HG02840 (cell line): ENCODE measurements at regions not wholly inside any gene's neighbourhood (a gene's known extent, or its start where the extent isn't known, plus 50 kb on each side); places are given as distances from the start of the nearest gene placed in this dataset.

Experiments used
- ATAC-seq: cut with Tn5 transposase; IDR thresholded peaks from one replicate; pipeline ENCODE4 v1.9.1; 2021; ENCODE audit warnings: mild to moderate bottlenecking, moderate library complexity, moderate number of reproducible peaks; ENCODE audit not compliant: unreplicated experiment, low FRiP score

DNA sequence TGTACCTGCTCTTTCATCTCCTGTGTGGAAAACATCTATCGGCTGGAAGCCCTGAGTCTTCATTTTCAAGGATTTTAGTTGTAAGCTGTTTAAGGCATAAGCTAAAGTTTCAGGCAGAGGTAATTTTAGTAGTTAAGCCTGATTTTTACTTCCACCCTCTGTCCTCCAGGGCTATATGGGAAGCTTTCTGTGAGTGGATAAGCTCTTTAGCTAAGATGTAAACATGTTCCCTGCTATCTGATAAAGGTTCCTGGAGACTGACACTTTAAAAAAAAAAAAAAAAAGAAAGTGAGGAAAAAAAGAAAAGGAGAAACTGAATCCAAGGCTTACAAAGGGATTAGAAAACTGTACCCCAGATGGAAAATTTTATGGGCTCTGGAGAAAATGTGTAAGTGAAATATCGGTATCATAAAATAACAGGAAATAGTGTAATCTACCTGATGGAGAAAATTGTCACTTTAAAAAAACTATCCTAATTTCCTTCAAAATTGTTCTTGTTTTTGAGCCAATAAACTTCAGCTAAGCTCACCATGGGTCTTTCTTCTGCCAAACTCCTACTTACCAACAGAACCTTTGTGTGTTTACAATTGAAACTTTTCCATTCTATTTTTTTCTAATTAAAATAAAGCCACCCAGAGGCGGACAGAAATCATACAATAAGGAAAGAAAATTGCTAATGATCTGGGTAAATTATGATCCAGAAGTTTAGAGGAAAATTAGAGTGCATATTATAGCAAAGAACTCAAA, 180.5 kb downstream of the TGFB2 start:
- ATAC-seq = no peak

GRCh38 chr1:218526198-218526580, 181.1 kb downstream of the TGFB2 start:
- ATAC-seq = no peak

DNA sequence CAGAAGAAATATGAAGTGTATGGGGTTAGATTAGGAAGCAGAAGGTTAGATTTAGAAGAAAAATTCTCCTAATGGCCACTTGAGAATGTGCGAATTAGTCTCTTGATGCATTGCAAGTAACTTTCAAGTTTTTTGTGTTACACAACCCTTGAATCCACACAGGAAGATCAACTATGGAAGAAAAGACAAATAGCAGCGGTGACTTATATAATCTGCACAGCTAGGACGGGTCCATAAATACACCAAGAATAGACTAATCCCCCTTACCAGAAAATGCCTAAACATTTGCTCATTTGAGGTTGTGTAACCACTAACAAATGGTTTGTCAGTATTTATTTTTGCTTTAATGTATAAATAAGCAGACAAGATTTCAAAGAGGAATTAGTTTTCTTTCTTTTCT, 182.6 kb downstream of the TGFB2 start:
- ATAC-seq = no peak

GRCh38 chr1:218529646-218530300, 184.6 kb downstream of the TGFB2 start:
- no peak for ATAC-seq

DNA sequence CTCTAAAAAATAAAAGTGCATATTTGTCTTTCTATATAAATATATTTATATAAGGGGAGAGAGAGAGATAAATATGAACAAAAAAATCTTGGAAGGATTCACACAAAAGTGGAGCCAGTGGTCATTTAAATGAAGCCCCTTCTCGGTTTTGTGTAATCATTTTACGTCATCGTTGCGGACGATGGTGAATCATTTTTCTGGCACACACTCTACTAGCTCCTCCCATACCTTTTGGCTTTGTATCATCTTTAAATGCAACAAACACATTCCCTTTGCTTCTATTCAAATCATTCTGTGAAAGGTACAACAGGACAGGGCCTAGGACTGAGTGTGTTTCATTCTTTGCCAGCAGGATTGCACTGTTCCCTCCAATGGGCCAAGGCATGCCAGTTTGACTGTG, 186.8 kb downstream of the TGFB2 start:
- ATAC-seq = no peak

DNA sequence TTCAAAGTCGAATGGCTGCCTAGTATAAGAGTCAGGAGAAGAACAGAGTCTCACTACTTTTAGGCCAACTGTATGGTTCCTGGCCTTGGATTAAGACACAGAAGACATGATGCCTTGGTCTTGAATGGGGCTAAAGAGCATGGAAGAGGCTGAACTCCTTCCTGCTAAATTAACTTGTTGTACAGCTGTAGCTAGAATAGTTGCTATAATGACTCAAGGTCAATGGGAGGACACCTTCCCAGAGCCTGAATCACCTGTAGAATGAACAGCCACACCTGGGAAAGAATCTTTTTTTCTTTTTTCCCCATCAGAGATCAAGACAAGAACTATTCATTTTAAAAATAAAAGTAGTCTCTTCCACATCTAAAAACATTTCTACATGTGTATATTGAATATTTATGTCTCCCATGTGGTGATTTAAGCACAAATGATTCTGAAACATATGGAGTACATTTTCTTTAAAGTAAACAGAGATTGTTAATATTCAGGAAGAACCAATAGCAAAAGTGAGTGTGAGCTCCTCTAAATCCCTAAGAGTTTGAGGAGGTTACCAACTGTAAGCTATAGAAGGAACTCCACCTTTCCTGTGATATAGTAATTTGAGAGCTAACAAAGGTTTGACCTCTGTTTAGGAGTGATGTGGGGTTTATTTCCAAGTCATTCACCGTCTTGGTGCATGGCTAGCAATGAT, 191.3 kb downstream of the TGFB2 start:
- ATAC-seq = no peak

GRCh38 chr1:218537122-218537913, 192.2 kb downstream of the TGFB2 start:
- no peak for ATAC-seq

GRCh38 chr1:218538341-218538740, 193.2 kb downstream of the TGFB2 start:
- no peak for ATAC-seq

DNA sequence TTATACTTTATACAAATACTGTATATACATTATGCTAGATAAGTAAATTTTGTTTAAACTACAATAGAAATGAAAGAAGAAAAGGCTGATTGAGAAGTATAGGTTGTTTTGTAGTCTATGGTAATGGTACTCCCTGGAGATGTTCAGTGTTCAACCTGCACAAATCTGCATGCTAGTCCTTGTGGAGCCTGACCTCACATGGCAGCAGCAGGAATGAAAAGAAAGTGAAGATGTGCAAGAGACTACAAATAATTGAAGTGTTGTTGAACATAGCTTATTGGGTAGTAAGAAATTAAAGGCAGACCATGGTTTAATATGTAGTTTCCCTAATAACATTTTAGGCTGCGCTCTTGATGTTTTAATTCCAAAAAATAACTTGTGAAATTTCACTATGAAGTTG, 201.2 kb downstream of the TGFB2 start:
- no peak for ATAC-seq

DNA sequence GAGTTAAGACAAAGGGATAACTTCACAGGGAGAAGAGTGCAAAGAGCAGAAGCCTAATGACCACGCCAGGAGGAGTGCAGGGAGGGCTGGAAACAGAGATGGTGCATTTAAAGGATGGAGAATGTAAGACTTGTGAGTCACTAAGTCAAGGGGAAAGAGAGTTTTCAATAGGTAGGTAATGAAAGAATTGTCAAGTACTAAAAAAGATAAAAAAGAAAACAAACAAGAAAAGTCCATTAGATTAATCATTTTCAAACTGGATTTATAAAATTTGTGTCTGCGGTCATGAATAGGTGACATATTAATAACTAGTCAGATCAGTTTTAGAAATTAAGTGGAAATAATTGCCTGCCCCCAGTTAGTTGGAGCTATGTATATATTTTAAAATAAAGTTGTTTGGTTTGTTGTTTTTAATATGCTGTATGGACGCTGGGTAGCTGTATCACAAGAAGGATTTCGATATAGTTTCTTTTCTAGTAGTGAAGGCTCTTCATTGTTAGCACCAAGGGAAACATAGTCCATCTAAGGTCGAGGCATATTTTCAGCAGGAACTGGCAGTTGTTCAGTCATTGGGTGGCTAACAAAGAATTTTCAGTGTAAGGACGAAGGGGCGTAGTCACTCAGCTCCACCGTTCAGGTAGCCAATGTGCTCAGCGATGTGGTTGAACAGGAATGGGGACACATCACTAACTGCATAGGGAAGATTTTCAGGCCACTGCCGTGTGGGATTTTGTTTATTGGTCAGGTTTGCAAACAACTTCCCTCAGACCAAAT, 203.0 kb downstream of the TGFB2 start:
- ATAC-seq = no peak

DNA sequence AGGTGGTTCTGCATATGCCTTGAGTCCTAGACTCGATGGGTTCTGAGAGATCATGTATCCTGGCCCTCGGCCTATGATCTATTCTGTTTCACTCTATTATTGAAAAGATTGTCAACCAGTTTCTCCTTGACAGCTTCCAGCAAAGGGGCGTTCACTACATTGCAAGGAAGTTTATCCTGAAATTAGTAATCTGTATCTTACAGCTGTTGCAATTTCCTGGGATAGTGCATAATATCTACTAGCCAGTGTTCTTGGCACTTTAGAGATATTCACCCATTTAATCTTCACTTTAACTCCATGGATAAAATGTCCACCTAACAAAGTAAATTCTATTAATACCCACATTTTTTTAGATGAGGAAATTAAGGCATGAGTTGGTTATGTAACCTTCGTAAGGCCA, 203.6 kb downstream of the TGFB2 start:
- no peak for ATAC-seq

- ATAC-seq = no peak
Measured at GRCh38 chr1:218553197-218553596, 208.1 kb downstream of the TGFB2 start.

DNA sequence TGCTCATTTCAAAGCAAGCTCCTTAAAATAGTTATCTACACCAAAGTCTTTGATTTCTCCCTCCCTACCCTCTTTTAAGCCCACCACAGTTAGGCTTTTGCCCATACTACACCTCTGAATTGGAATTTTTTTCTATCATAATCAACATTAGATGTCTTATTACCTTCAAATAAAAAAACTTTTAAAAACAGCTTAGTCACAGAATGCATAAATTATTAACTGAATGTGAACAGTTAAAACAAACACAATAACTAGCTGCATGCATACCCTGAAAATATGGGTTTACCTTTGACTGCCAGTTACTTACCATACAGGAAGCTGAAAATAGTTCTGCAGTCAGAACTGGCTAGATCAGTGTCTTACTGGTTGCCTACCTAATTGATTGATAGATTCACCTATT, 210.9 kb downstream of the TGFB2 start:
- no peak for ATAC-seq

GRCh38 chr1:218557731-218558130, 212.6 kb downstream of the TGFB2 start:
- ATAC-seq = no peak

DNA sequence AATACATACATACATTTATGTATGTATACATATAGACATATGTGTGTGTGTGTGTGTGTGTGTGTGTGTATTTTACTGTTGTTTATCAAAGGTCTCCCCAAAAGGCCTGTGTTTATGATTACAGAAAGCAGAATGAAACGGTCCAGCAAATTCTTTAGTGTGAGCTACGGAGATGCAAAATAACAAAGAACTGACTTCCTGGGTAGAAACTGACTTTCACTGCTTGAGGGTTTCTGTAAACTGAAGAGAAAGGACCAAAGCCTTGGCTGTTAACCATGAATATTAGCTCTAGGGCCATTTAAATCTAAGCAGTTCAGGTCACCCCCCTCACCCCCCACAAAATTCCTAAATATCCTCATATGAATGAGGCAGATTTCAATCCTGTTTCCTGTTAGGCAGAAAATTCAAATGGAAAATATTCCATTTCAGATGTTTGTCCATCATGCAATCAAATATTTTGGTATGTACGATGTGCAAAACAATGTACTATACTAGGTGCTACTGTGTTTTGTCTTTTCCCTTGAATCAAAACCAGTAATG, 213.2 kb downstream of the TGFB2 start:
- no peak for ATAC-seq

DNA sequence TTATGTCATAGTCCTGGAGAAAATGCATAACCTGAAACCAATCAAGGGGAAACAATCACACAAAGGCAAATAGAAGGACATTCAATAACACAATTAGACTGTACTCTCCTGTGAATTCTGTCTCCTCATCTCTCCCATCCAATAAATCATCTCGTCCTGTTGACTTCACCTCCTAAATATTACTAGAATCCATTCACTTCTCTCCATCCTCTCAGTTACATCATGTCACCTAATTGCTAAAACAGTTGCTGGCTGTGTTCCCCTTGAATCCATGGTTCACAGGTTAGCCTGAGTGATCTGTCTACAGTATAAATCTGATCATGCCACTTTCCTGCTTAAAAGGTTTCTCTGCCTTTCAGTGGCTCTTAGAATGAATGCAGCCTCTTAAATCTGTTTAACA, 220.2 kb downstream of the TGFB2 start:
- ATAC-seq = no peak

DNA sequence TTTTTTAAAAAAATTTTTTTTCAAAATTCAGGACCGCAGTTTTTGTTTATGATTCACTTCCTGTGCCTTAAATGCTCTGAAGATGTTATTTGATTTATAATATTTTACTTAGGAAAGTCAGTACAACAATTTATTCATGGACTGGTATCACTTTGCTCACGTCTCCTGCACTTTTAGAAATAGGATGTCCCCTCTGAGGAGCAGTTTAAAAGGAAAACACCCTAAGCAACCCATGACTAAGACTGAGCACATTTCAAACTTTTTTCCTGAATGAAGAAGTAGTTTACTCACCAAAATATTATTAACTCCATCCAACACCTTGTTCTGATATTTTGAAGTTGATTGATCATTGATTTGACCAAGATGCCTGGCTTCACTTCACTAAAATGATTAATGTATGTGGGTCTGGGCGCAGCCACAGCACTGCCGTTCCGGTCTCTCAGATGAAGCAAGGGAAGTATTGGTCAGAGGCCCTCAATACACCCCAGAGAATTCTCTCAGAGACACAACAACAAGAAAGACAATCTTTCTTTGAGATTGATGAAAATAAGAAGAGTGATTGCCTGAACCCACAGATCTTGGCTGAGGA, 223.9 kb downstream of the TGFB2 start:
- ATAC-seq = no peak

GRCh38 chr1:218570456-218570855, 225.3 kb downstream of the TGFB2 start:
- ATAC-seq = no peak

DNA sequence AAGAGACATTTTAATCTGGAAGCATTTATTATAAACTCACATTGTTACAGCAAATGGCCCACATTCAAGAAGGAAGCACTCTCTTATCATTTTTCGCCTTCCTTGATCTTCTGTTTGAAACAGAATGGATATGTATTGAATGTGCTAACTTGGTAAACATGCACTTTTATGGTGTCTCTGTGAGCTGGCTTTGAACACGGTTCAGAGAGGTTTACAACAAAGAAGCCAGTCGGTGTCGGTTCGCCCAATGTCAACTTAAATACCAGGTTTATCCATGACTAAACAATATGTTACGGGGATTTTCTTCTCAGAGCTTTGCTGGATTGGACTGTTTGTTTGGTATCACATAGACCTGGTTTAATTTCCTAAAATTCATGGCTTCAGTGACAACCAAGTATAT, 226.4 kb downstream of the TGFB2 start:
- ATAC-seq = no peak

DNA sequence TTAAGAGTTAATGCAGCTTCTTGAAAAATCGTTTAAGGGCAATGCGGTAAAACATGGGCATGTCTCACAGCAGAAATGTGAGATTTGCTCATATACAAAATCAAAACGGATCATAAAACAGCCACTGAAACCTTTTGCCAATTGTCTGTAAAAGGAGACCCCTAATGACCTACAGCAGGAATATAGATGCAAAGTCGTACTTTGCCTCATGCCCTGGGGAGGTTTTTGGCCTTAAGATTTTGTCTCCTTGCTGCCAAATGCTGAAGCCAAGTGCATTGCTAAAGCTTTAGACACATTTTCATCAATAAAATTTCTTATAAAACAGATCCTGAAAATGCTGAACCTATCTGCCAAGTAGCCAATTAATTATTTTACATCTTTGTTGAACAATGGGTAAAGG, 226.9 kb downstream of the TGFB2 start:
- no peak for ATAC-seq
